Keratinocyte (primary cell): ENCODE measurements at regions not wholly inside any gene's neighbourhood (a gene's known extent, or its start where the extent isn't known, plus 50 kb on each side); places are given as distances from the start of the nearest gene placed in this dataset.

Experiments used
- DNase-seq: peaks from one replicate; pipeline ENCODE4 v3.0.0-alpha.2; 2011; ENCODE audit warnings: low read depth, missing footprints, low spot score
- FAIRE-seq: peaks from 2 replicates; lab custom pipeline; 2011; peaks lifted over from hg19 to GRCh38; lab: Jason Lieb, UNC
- H2AFZ ChIP-seq: 2 replicates; pipeline ENCODE4 v1.6.0; 2012; ENCODE audit warnings: low read length, control low read depth, inconsistent platforms; ENCODE audit not compliant: control insufficient read depth
- H3K27ac ChIP-seq: 2 replicates; pipeline ENCODE4 v1.5.1; 2011; ENCODE audit warnings: low read length; ENCODE audit not compliant: control insufficient read depth, insufficient read depth
- H3K27me3 ChIP-seq: 3 replicates; pipeline ENCODE4 v1.6.0; 2011; ENCODE audit warnings: low read length; ENCODE audit not compliant: control insufficient read depth, insufficient read depth; ENCODE audit errors: extremely low read depth
- H3K36me3 ChIP-seq, 2 experiments: 2 replicates in 1 of 2; 3 replicates in 1 of 2; pipeline ENCODE4 v1.5.1; 2011; ENCODE audit warnings: low read length in 2 of 2, mild to moderate bottlenecking in 1 of 2; ENCODE audit not compliant: control insufficient read depth in 2 of 2, insufficient read depth in 2 of 2; ENCODE audit errors: extremely low read depth in 1 of 2
- H3K4me1 ChIP-seq: 3 replicates; pipeline ENCODE4 v1.5.1; 2011; ENCODE audit warnings: low read length; ENCODE audit not compliant: control insufficient read depth, insufficient read depth; ENCODE audit errors: extremely low read depth
- H3K4me2 ChIP-seq: 3 replicates; pipeline ENCODE4 v1.6.0; 2011; ENCODE audit warnings: low read depth, low read length; ENCODE audit not compliant: control insufficient read depth, insufficient read depth; ENCODE audit errors: extremely low read depth
- H3K4me3 ChIP-seq, 3 experiments: fragments of 200-600 bp in 1 of 3; sonication (generic) in 1 of 3; 2 replicates in 2 of 3; 3 replicates in 1 of 3; pipeline ENCODE4 v1.5.1; 2011 to 2016; ENCODE audit warnings: low read length in 3 of 3, mild to moderate bottlenecking in 3 of 3, control low read depth in 2 of 3, inconsistent platforms in 1 of 3, low read depth in 1 of 3, mixed read lengths in 1 of 3, mixed run types in 1 of 3, moderate library complexity in 1 of 3; ENCODE audit not compliant: control insufficient read depth in 2 of 3, insufficient read depth in 2 of 3; ENCODE audit errors: extremely low read depth in 1 of 3
- H3K79me2 ChIP-seq: 2 replicates; pipeline ENCODE4 v1.6.0; 2012; ENCODE audit warnings: low read length; ENCODE audit not compliant: control insufficient read depth, insufficient read depth
- H3K9ac ChIP-seq: 3 replicates; pipeline ENCODE4 v1.6.0; 2011; ENCODE audit warnings: low read length; ENCODE audit not compliant: control insufficient read depth, insufficient read depth; ENCODE audit errors: extremely low read depth
- H3K9me1 ChIP-seq: 3 replicates; pipeline ENCODE4 v1.6.0; 2011; ENCODE audit warnings: low read length; ENCODE audit not compliant: control insufficient read depth, insufficient read depth; ENCODE audit errors: extremely low read depth
- H3K9me3 ChIP-seq: 2 replicates; pipeline ENCODE4 v1.5.1; 2012; ENCODE audit warnings: low read depth, low read length; ENCODE audit not compliant: control insufficient read depth
- H4K20me1 ChIP-seq: 3 replicates; pipeline ENCODE4 v1.6.0; 2011; ENCODE audit warnings: low read length; ENCODE audit not compliant: control insufficient read depth, insufficient read depth; ENCODE audit errors: extremely low read depth
- EZH2 ChIP-seq: IDR thresholded peaks from one replicate; pipeline ENCODE4 v1.6.1; 2012; ENCODE audit warnings: inconsistent platforms, mild to moderate bottlenecking, low read length, moderate library complexity
- dilution Hi-C: fragments of 300-500 bp; cut with MboI; formaldehyde crosslinking; loops from one replicate; pipeline ENCODE4 v1.7.0; 2020; ENCODE audit warnings: low sequenced_read_pairs; ENCODE audit not compliant: extremely low pct_ligation_motif_present
- TF ChIP-seq, protein P1 (sequence below), 3 experiments: IDR thresholded peaks in 1 of 3; conservative IDR thresholded peaks in 1 of 3; optimal IDR thresholded peaks in 1 of 3; 2 replicates in 2 of 3; 3 replicates in 1 of 3; pipeline versions ENCODE3 to v1.5.1; 2011; ENCODE audit warnings: low read length in 3 of 3, mild to moderate bottlenecking in 3 of 3, moderate library complexity in 2 of 3, control low read depth in 1 of 3, inconsistent platforms in 1 of 3; ENCODE audit not compliant: insufficient read depth in 2 of 3; ENCODE audit errors: extremely low read depth in 1 of 3

DNA sequence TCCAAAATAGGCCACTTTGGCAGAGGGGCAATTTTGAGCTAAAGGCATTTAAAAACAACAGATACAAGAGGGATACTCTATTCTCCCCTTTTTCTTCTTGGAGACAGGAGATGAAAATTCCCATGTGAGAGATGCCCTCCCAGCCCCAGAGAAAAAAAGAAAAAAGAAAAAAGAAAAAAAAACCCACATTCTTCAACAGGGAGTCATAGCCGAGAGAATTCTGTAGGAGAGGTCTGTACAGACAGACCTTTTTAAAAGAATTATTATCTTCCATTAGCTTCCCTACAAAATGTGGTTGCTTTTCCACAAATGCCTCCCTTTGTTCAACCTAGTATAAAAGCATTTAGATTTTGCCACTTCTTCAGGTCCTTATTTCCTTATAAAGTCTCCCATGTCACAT, 89.9 kb downstream of the SPCS3 start:
- dilution Hi-C loops: no loop called here
- no peaks in the 10 kb centered on the region for H3K9me3 ChIP-seq
- no peaks in the 10 kb centered on the region for H3K9me1 ChIP-seq
- H2AFZ ChIP-seq: no peak overlapping the region
- no peaks in the 10 kb centered on the region for H4K20me1 ChIP-seq
- H3K27ac ChIP-seq: no peak overlapping the region
- TF ChIP-seq, protein P1, sequence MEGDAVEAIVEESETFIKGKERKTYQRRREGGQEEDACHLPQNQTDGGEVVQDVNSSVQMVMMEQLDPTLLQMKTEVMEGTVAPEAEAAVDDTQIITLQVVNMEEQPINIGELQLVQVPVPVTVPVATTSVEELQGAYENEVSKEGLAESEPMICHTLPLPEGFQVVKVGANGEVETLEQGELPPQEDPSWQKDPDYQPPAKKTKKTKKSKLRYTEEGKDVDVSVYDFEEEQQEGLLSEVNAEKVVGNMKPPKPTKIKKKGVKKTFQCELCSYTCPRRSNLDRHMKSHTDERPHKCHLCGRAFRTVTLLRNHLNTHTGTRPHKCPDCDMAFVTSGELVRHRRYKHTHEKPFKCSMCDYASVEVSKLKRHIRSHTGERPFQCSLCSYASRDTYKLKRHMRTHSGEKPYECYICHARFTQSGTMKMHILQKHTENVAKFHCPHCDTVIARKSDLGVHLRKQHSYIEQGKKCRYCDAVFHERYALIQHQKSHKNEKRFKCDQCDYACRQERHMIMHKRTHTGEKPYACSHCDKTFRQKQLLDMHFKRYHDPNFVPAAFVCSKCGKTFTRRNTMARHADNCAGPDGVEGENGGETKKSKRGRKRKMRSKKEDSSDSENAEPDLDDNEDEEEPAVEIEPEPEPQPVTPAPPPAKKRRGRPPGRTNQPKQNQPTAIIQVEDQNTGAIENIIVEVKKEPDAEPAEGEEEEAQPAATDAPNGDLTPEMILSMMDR (optimal IDR thresholded peaks at IDR 0.05 in 1 of 3, IDR thresholded peaks at IDR 0.05 in 1 of 3, conservative IDR thresholded peaks at IDR 0.05 in 1 of 3; ENCODE audit: extremely low read depth in 1 of 3, insufficient read depth in 2 of 3, low read length in 3 of 3): no peak
- no peak for TF ChIP-seq EZH2
- DNase-seq: no peak
- H3K4me1 ChIP-seq: no peaks in the 10 kb centered on the region
- no peak overlapping the region for H3K4me3 ChIP-seq
- H3K4me2 ChIP-seq: no peak overlapping the region
- no peaks in the 10 kb centered on the region for H3K36me3 ChIP-seq
- H3K9ac ChIP-seq: no peak overlapping the region
- H3K79me2 ChIP-seq: no peaks in the 10 kb centered on the region
- FAIRE-seq: no peak
- H3K27me3 ChIP-seq: no peaks in the 10 kb centered on the region

DNA sequence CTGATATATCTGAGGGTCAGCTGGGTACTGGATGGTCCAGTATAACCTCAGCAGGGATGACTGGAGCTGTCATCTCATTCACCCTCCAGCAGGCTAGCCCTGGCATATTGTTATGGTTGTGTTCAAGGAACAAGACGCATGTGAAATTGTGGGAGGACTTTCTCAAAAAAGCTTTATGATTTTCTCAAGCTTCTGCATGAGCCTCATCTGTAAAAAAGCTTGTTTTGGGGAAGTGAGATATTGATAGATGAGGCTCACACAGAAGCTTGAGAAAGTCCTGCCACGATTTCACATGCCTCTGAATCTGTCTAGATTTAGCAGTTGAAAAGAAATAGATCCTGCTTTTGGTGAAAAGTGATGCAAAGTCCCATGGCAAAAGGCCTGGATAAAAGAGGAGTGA, 93.4 kb downstream of the SPCS3 start:
- Histone ChIP-seq H3K27me3 (no peaks in the 10 kb centered on the region), H3K4me2 (no peak overlapping the region), H4K20me1 (no peaks in the 10 kb centered on the region), H3K4me1 (no peaks in the 10 kb centered on the region), H3K36me3 (no peaks in the 10 kb centered on the region), H3K9ac (no peak overlapping the region), H3K9me1 (no peaks in the 10 kb centered on the region), H3K27ac (no peak overlapping the region), H3K79me2 (no peaks in the 10 kb centered on the region), H3K4me3 (no peak overlapping the region), H2AFZ (no peak overlapping the region), H3K9me3 (no peaks in the 10 kb centered on the region)
- dilution Hi-C loops: no loop called here
- FAIRE-seq (no peak), DNase-seq (no peak)
- TF ChIP-seq, protein P1 (optimal IDR thresholded peaks at IDR 0.05 in 1 of 3, IDR thresholded peaks at IDR 0.05 in 1 of 3, conservative IDR thresholded peaks at IDR 0.05 in 1 of 3; ENCODE audit: extremely low read depth in 1 of 3, insufficient read depth in 2 of 3, low read length in 3 of 3): no peak
- no peak for TF ChIP-seq EZH2
